IPS-15b (cell line): ENCODE measurements at regions not wholly inside any gene's neighbourhood (a gene's known extent, or its start where the extent isn't known, plus 50 kb on each side); places are given as distances from the start of the nearest gene placed in this dataset.
"Not testable (repeated sequence)": the region's sequence is repeated elsewhere in the genome, so short reads cannot be mapped to it uniquely, and the experiment has no call there.

ENCODE experiments used
- H3K27me3 ChIP-seq: one replicate; pipeline ENCODE4 v1.6.1; 2013; ENCODE audit warnings: low read length; ENCODE audit not compliant: control insufficient read depth, insufficient read depth
- H3K36me3 ChIP-seq: one replicate; pipeline ENCODE4 v1.6.1; 2013; ENCODE audit warnings: low read length; ENCODE audit not compliant: control insufficient read depth, insufficient read depth
- H3K4me1 ChIP-seq: one replicate; pipeline ENCODE4 v1.6.1; 2013; ENCODE audit warnings: mild to moderate bottlenecking, low read length; ENCODE audit not compliant: control insufficient read depth, insufficient read depth
- H3K4me3 ChIP-seq: one replicate; pipeline ENCODE4 v1.5.1; 2013; ENCODE audit warnings: low read depth, low read length
- H3K9ac ChIP-seq: one replicate; pipeline ENCODE4 v1.6.1; 2013; ENCODE audit warnings: low read depth, mild to moderate bottlenecking, low read length
- H3K9me3 ChIP-seq: one replicate; pipeline ENCODE4 v1.6.1; 2013; ENCODE audit warnings: mild to moderate bottlenecking, low read length; ENCODE audit not compliant: control insufficient read depth, insufficient read depth

DNA sequence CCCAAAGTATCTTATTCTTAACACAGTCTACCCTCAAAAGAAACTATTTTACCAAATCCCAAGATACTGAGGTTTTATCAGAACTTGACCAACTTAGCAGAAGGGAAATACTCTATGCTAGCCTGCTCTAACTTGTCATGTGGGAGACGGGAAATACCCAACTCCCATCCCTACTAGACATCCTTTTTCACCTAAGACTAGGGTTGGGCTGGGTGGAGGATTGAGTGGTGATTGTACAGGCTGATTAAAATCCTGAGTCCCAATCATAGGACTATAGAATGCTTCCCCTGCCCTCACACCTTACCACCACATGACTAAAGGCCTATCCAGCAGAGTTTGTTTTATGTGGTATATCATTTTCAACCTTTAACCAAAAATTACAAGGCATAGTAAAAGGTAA is 786.5 kb downstream of the TAF11L14 start:
- H3K4me1 ChIP-seq = no peaks in the 10 kb centered on the region
- no peak overlapping the region for H3K4me3 ChIP-seq
- H3K9ac ChIP-seq = no peak overlapping the region
- no peaks in the 10 kb centered on the region for H3K9me3 ChIP-seq
- H3K27me3 ChIP-seq = no peaks in the 10 kb centered on the region
- no peaks in the 10 kb centered on the region for H3K36me3 ChIP-seq

- no peaks in the 10 kb centered on the region for H3K36me3 ChIP-seq
- H3K9ac ChIP-seq = no peak overlapping the region
- no peaks in the 10 kb centered on the region for H3K4me1 ChIP-seq
- no peak overlapping the region for H3K4me3 ChIP-seq
- no peaks in the 10 kb centered on the region for H3K27me3 ChIP-seq
- H3K9me3 ChIP-seq = no peaks in the 10 kb centered on the region
These were observed 799.1 kb downstream of the TAF11L14 start for GRCh38 chr5:18433336-18433735.

DNA sequence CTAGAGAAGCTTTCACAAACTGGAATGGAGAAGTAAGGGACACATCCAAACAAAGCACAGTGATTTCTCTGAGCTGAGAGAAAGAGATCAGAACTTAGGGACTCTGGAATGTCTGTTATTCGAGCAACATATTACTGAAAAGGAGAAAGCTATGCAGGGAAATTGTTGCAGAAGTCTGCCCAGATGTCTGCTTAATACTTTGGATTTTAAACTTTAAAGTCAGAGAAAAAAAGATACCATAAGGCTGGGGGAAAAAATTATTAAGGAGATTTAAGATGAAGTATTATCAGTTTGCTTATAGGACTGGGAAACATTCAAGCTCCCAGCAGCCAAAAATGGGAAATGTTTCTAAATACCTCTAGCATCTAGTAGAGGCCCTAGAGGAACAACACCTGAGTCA is 803.9 kb downstream of the TAF11L14 start:
- H3K4me3 ChIP-seq = no peak overlapping the region
- peaks cover 4% of the 10 kb centered on the region for H3K9me3 ChIP-seq
- H3K9ac ChIP-seq = no peak overlapping the region
- H3K36me3 ChIP-seq = no peaks in the 10 kb centered on the region
- H3K27me3 ChIP-seq = no peaks in the 10 kb centered on the region
- no peaks in the 10 kb centered on the region for H3K4me1 ChIP-seq

- no peaks in the 10 kb centered on the region for H3K27me3 ChIP-seq
- no peak overlapping the region for H3K9ac ChIP-seq
- H3K36me3 ChIP-seq = no peaks in the 10 kb centered on the region
- no peaks in the 10 kb centered on the region for H3K9me3 ChIP-seq
- H3K4me1 ChIP-seq = no peaks in the 10 kb centered on the region
- no peak overlapping the region for H3K4me3 ChIP-seq
These were observed 821.3 kb downstream of the TAF11L14 start for GRCh38 chr5:18455521-18455920.

DNA sequence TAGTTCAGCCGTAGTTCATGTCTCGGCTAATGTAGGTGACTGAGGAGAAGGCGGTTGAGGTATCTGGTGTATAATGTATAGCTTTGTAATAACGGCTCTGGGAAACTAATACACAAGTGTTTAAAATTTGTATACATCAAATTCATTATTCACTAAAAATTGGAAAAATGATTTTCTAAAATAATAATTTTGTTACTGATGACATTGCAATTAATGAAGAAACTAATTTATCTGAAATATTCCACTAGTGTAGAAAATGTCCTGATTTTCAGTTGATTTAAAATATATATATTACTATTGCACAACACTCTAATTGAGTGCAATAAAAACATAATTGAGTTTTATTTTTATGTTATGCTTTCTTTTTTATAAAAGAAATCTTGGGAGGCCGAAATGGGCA is 823.0 kb downstream of the TAF11L14 start:
- Histone ChIP-seq H3K9ac (no peak overlapping the region), H3K4me1 (no peaks in the 10 kb centered on the region), H3K9me3 (no peaks in the 10 kb centered on the region), H3K36me3 (no peaks in the 10 kb centered on the region), H3K27me3 (no peaks in the 10 kb centered on the region), H3K4me3 (no peak overlapping the region)

GRCh38 chr5:18461766-18462165 is 827.5 kb downstream of the TAF11L14 start:
- no peaks in the 10 kb centered on the region for H3K27me3 ChIP-seq
- H3K9me3 ChIP-seq = no peaks in the 10 kb centered on the region
- H3K36me3 ChIP-seq = no peaks in the 10 kb centered on the region
- H3K4me1 ChIP-seq = peaks cover 3% of the 10 kb centered on the region
- H3K4me3 ChIP-seq = no peak overlapping the region
- no peak overlapping the region for H3K9ac ChIP-seq

- no peak overlapping the region for H3K4me3 ChIP-seq
- peaks cover 3% of the 10 kb centered on the region for H3K4me1 ChIP-seq
- no peak overlapping the region for H3K9ac ChIP-seq
- H3K27me3 ChIP-seq = no peaks in the 10 kb centered on the region
- peaks cover 1% of the 10 kb centered on the region for H3K9me3 ChIP-seq
- no peaks in the 10 kb centered on the region for H3K36me3 ChIP-seq
These were observed 831.8 kb downstream of the TAF11L14 start for GRCh38 chr5:18465833-18466681.

DNA sequence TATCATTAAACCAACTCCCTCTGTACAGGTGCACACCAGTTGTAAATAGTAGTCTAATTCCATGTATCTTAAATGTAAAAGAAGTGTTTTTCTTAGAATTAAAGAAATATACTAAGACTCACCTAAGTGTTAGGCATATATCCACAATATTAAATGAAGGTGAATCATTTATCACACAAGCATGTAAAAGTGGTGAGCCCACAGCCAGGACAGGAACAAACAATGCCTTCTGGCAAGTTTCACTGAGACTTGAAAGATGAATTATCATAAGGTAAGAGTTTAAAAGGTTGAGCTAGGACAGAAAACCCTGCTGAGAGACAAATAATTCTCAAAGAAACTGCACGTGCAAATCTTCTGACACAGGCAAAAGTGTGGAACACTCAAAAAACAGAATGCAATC is 832.5 kb downstream of the TAF11L14 start:
- Histone ChIP-seq H3K4me1 (peaks cover 3% of the 10 kb centered on the region), H3K9ac (no peak overlapping the region), H3K4me3 (no peak overlapping the region), H3K27me3 (no peaks in the 10 kb centered on the region), H3K9me3 (peaks cover 7% of the 10 kb centered on the region), H3K36me3 (no peaks in the 10 kb centered on the region)

DNA sequence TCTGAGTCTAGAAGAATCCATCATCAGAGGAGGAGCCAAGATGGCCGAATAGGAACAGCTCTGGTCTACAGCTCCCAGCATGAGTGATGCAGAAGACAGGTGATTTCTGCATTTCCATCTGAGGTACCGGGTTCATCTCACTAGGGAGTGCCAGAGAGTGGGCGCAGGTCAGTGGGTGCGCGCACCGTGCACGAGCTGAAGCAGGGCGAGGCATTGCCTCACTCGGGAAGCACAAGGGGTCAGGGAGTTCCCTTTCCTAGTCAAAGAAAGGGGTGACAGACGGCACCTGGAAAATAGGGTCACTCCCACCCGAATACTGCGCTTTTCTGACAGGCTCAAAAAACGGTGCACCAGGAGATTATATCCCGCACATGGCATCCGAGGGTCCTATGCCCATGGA is 837.5 kb downstream of the TAF11L14 start:
- not testable (repeated sequence) for H3K9ac ChIP-seq, H3K4me1 ChIP-seq, H3K9me3 ChIP-seq, H3K36me3 ChIP-seq, H3K4me3 ChIP-seq, H3K27me3 ChIP-seq

- H3K27me3 ChIP-seq = no peaks in the 10 kb centered on the region
- no peaks in the 10 kb centered on the region for H3K36me3 ChIP-seq
- peaks cover 11% of the 10 kb centered on the region for H3K4me1 ChIP-seq
- H3K4me3 ChIP-seq = no peak overlapping the region
- no peak overlapping the region for H3K9ac ChIP-seq
- no peaks in the 10 kb centered on the region for H3K9me3 ChIP-seq
These were observed 849.2 kb downstream of the TAF11L14 start for GRCh38 chr5:18483451-18483850.

- no peak overlapping the region for H3K4me3 ChIP-seq
- no peaks in the 10 kb centered on the region for H3K27me3 ChIP-seq
- no peak overlapping the region for H3K9ac ChIP-seq
- H3K36me3 ChIP-seq = no peaks in the 10 kb centered on the region
- H3K9me3 ChIP-seq = no peaks in the 10 kb centered on the region
- H3K4me1 ChIP-seq = peaks cover 11% of the 10 kb centered on the region
These were observed 853.7 kb downstream of the TAF11L14 start for GRCh38 chr5:18487928-18488480.

- no peak overlapping the region for H3K4me3 ChIP-seq
- no peak overlapping the region for H3K9ac ChIP-seq
- no peaks in the 10 kb centered on the region for H3K36me3 ChIP-seq
- no peaks in the 10 kb centered on the region for H3K9me3 ChIP-seq
- H3K27me3 ChIP-seq = no peaks in the 10 kb centered on the region
- peaks cover 8% of the 10 kb centered on the region for H3K4me1 ChIP-seq
These were observed 855.4 kb downstream of the TAF11L14 start for GRCh38 chr5:18489703-18490102.
